ENCODE measurements at regions not wholly inside any gene's neighbourhood (a gene's known extent, or its start where the extent isn't known, plus 50 kb on each side); places are given as distances from the start of the nearest gene placed in this dataset.

- TF ChIP-seq CTCF (IDR thresholded peaks at IDR 0.05; ENCODE audit: poor library complexity) (no peak), EZH2 (IDR thresholded peaks at IDR 0.05; ENCODE audit: borderline replicate concordance) (no peak), EZH2phosphoT487 (IDR thresholded peaks at IDR 0.05; ENCODE audit: low read depth, severe bottlenecking, unreplicated experiment) (no peak)
Measured at GRCh38 chr13:56932104-56932503, 208.6 kb upstream of the PRR20A start.

All from hepatocyte (in vitro differentiated cells).